NT2/D1 (cell line): ENCODE measurements at regions not wholly inside any gene's neighbourhood (a gene's known extent, or its start where the extent isn't known, plus 50 kb on each side); places are given as distances from the start of the nearest gene placed in this dataset.

Experiments used
- SUZ12 ChIP-seq: IDR thresholded peaks from 2 replicates; pipeline ENCODE4 v1.6.1; 2011; ENCODE audit not compliant: insufficient read length, insufficient read depth; ENCODE audit errors: extremely low read depth
- YY1 ChIP-seq: IDR thresholded peaks from 2 replicates; pipeline ENCODE4 v1.6.1; 2011; ENCODE audit not compliant: insufficient read length, insufficient read depth
- ZNF274 ChIP-seq: IDR thresholded peaks from 2 replicates; pipeline ENCODE4 v1.6.1; 2011; ENCODE audit warnings: mild to moderate bottlenecking, low read depth, low read length

GRCh38 chr7:18390535-18390907 lies 105.0 kb upstream of the HDAC9 start:
- TF ChIP-seq SUZ12: no peak
- no peak for TF ChIP-seq YY1
- TF ChIP-seq ZNF274: no peak
